Fibroblast of lung (primary cell): ENCODE measurements at regions not wholly inside any gene's neighbourhood (a gene's known extent, or its start where the extent isn't known, plus 50 kb on each side); places are given as distances from the start of the nearest gene placed in this dataset.

ENCODE experiments used
- EZH2 ChIP-seq: IDR thresholded peaks from 2 replicates; pipeline ENCODE4 v1.5.1; 2012; ENCODE audit warnings: low read length, control low read depth, mild to moderate bottlenecking; ENCODE audit errors: missing control alignments
- TF ChIP-seq, protein P1 (sequence below), 2 donors: IDR thresholded peaks in 1 of 2; conservative IDR thresholded peaks in 1 of 2; 1 replicate in 1 of 2; 2 replicates in 1 of 2; pipeline ENCODE4 v1.5.1; 2011 to 2012; ENCODE audit warnings: low read length in 2 of 2, control low read depth in 1 of 2, inconsistent platforms in 1 of 2, low read depth in 1 of 2, mild to moderate bottlenecking in 1 of 2

DNA sequence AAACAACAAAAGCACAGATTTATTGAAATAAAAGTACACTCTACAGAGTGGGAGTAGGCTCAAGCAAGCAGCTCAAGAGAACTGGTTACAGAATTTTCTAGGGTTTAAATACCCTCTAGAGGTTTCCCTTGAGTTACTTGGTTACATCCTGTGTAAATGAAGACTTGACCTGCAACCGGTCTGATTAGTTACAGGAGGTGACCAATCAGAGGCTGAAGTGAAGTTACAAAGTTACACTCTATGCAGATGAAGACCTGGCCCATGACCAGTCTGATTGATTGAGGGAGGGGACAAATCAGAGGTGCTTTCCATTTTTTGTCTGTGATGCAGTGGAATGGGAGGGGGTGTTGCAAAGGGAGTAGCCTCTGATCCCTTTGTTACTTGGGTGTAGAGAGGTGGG is 723.4 kb downstream of the ZPLD1 start:
- TF ChIP-seq, protein P1, sequence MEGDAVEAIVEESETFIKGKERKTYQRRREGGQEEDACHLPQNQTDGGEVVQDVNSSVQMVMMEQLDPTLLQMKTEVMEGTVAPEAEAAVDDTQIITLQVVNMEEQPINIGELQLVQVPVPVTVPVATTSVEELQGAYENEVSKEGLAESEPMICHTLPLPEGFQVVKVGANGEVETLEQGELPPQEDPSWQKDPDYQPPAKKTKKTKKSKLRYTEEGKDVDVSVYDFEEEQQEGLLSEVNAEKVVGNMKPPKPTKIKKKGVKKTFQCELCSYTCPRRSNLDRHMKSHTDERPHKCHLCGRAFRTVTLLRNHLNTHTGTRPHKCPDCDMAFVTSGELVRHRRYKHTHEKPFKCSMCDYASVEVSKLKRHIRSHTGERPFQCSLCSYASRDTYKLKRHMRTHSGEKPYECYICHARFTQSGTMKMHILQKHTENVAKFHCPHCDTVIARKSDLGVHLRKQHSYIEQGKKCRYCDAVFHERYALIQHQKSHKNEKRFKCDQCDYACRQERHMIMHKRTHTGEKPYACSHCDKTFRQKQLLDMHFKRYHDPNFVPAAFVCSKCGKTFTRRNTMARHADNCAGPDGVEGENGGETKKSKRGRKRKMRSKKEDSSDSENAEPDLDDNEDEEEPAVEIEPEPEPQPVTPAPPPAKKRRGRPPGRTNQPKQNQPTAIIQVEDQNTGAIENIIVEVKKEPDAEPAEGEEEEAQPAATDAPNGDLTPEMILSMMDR (conservative IDR thresholded peaks at IDR 0.05 in 1 of 2, IDR thresholded peaks at IDR 0.05 in 1 of 2; ENCODE audit: low read depth in 1 of 2, low read length in 2 of 2), result no peak
- no peak for TF ChIP-seq EZH2
